Loucy (cell line): ENCODE measurements at regions not wholly inside any gene's neighbourhood (a gene's known extent, or its start where the extent isn't known, plus 50 kb on each side); places are given as distances from the start of the nearest gene placed in this dataset.

Experiments
- H2AFZ ChIP-seq: fragments of 200-600 bp; sonication (generic); 2 replicates; pipeline ENCODE4 v1.6.0; 2016; ENCODE audit warnings: antibody characterized with exemption, mild to moderate bottlenecking, low read length, moderate library complexity
- H3F3A ChIP-seq: fragments of 200-600 bp; 2 replicates; pipeline ENCODE4 v1.6.0; 2016; ENCODE audit warnings: antibody characterized with exemption, low read depth, mild to moderate bottlenecking
- H3K27me3 ChIP-seq: fragments of 200-600 bp; sonication (generic); 2 replicates; pipeline ENCODE4 v1.6.1; 2014; ENCODE audit warnings: low read length, mild to moderate bottlenecking; ENCODE audit not compliant: insufficient read depth, poor library complexity, severe bottlenecking
- H3K36me3 ChIP-seq: fragments of 200-600 bp; sonication (generic); 2 replicates; pipeline ENCODE4 v1.6.1; 2016; ENCODE audit warnings: low read length; ENCODE audit not compliant: insufficient read depth
- H3K4me1 ChIP-seq: fragments of 200-600 bp; sonication (generic); 2 replicates; pipeline ENCODE4 v1.5.1; 2014; ENCODE audit warnings: low read length, mild to moderate bottlenecking; ENCODE audit not compliant: insufficient read depth, poor library complexity, severe bottlenecking
- H3K4me2 ChIP-seq: fragments of 200-600 bp; sonication (generic); 2 replicates; pipeline ENCODE4 v1.6.0; 2014; ENCODE audit warnings: antibody characterized with exemption, low read length, low read depth, mild to moderate bottlenecking; ENCODE audit not compliant: poor library complexity, severe bottlenecking
- H3K4me3 ChIP-seq: fragments of 200-600 bp; sonication (generic); 2 replicates; pipeline ENCODE4 v1.5.1; 2014; ENCODE audit warnings: low read length, mild to moderate bottlenecking, mixed read lengths; ENCODE audit not compliant: poor library complexity, severe bottlenecking
- H3K79me2 ChIP-seq: fragments of 200-600 bp; sonication (generic); 2 replicates; pipeline ENCODE4 v1.6.1; 2014; ENCODE audit warnings: low read length; ENCODE audit not compliant: insufficient read depth
- H3K9ac ChIP-seq: fragments of 200-600 bp; sonication (generic); 2 replicates; pipeline ENCODE4 v1.6.0; 2014; ENCODE audit warnings: mild to moderate bottlenecking, low read depth, low read length, moderate library complexity; ENCODE audit not compliant: poor library complexity, severe bottlenecking
- H3K9me2 ChIP-seq: fragments of 200-600 bp; sonication (generic); replicated peaks from 2 replicates; pipeline ENCODE4 v1.6.1; 2016; ENCODE audit warnings: low read depth, low read length, mixed read lengths
- H3K9me3 ChIP-seq: fragments of 200-600 bp; sonication (generic); 2 replicates; pipeline ENCODE4 v1.6.1; 2014; ENCODE audit warnings: mild to moderate bottlenecking, antibody characterized with exemption, low read length, low read depth; ENCODE audit not compliant: insufficient read depth
- H4K20me1 ChIP-seq: fragments of 200-600 bp; sonication (generic); 2 replicates; pipeline ENCODE4 v1.6.0; 2014; ENCODE audit warnings: antibody characterized with exemption, low read length, mild to moderate bottlenecking; ENCODE audit not compliant: insufficient read depth, poor library complexity, severe bottlenecking
- CTCF ChIP-seq: fragments of 200-600 bp; sonication (generic); conservative IDR thresholded peaks from 2 replicates; pipeline ENCODE4 v1.5.1; 2014; ENCODE audit warnings: mild to moderate bottlenecking, antibody characterized with exemption, low read length
- EZH2phosphoT487 ChIP-seq: fragments of 200-600 bp; IDR thresholded peaks from 2 replicates; pipeline ENCODE4 v1.6.1; 2018; ENCODE audit warnings: antibody characterized with exemption, mild to moderate bottlenecking, moderate library complexity, borderline replicate concordance

DNA sequence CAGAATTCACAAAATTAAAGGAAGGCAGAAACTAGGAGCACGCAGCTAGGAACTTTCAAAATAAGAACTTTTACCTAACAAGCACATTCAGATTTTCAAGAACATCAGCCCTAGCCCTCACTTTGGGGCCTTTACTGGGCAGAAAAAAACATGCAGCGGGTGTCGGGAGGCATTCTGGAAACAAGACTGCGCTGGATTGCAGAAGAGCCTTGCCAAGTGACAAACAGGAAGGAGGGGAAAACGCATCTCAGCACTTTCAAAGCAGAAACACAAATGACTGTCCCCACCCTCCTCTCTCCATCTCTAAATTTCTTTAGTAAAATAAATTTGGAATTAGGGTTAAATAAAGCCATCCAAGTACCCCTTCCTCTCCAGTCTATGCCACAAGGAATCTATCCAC, 74.6 kb upstream of the RREB1 start:
- H3K4me3 ChIP-seq = no peak overlapping the region
- H3K79me2 ChIP-seq = no peaks in the 10 kb centered on the region
- no peak for TF ChIP-seq EZH2phosphoT487
- TF ChIP-seq CTCF = no peak
- H4K20me1 ChIP-seq = no peaks in the 10 kb centered on the region
- H3F3A ChIP-seq = no peaks in the 10 kb centered on the region
- H3K9me2 ChIP-seq = no peaks in the 10 kb centered on the region
- H3K4me1 ChIP-seq = no peaks in the 10 kb centered on the region
- H3K9ac ChIP-seq = no peak overlapping the region
- no peaks in the 10 kb centered on the region for H3K9me3 ChIP-seq
- no peak overlapping the region for H2AFZ ChIP-seq
- H3K4me2 ChIP-seq = no peak overlapping the region
- H3K27me3 ChIP-seq = no peaks in the 10 kb centered on the region
- no peaks in the 10 kb centered on the region for H3K36me3 ChIP-seq

DNA sequence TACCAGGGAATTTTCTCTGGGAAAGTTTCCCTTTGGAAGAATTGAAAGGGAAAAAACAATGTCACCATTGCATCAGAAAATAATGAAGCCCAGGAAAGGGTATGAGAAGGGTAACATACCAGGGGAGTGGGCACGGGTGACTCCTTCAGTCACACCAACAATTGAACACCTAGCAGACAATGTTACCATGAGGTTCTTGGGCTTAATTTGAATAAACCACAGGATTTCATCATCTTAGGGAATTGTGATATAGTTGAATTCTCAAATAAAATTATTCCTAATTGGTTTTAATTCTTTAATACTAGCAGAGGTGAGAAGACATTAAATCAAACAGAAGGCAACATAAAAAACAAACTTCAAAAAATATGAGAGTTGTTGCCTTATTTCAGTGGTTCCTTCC, 73.7 kb upstream of the RREB1 start:
- Histone ChIP-seq H3K9me3 (no peaks in the 10 kb centered on the region), H2AFZ (no peak overlapping the region), H3K9me2 (no peaks in the 10 kb centered on the region), H3K4me3 (no peak overlapping the region), H3K79me2 (no peaks in the 10 kb centered on the region), H3K4me1 (no peaks in the 10 kb centered on the region), H3K36me3 (no peaks in the 10 kb centered on the region), H3F3A (no peaks in the 10 kb centered on the region), H3K4me2 (no peak overlapping the region), H3K27me3 (no peaks in the 10 kb centered on the region), H4K20me1 (no peaks in the 10 kb centered on the region), H3K9ac (no peak overlapping the region)
- no peak for TF ChIP-seq CTCF
- no peak for TF ChIP-seq EZH2phosphoT487

DNA sequence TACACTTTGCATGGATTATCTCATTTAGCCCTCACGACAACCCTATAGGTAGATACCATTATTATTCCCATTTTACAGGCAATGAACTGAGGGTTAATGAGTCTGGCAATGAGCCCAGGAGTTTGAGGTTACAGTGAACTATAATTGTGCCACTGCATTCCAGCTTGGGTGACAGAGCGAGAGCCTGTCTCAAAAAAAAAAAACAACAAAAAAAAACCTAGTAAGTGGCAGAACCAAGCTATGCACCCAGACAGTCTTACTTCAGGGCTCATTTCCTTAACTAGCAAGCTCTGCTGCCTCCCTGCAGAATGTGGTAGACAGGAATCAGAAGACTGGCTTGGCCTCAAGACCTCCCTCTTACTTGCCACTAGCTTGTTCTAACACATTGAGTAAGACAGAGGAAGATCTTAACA, 71.9 kb upstream of the RREB1 start:
- Histone ChIP-seq H3K27me3 (no peaks in the 10 kb centered on the region), H3K9ac (no peak overlapping the region), H3K4me3 (no peak overlapping the region), H3K79me2 (no peaks in the 10 kb centered on the region), H4K20me1 (no peaks in the 10 kb centered on the region), H3K36me3 (no peaks in the 10 kb centered on the region), H3K4me1 (no peaks in the 10 kb centered on the region), H3F3A (no peaks in the 10 kb centered on the region), H3K4me2 (no peak overlapping the region), H3K9me2 (no peaks in the 10 kb centered on the region), H3K9me3 (no peaks in the 10 kb centered on the region), H2AFZ (0 out of 2 replicates have a peak overlapping the region, but pooled peaks have one; percentile 11)
- no peak for TF ChIP-seq EZH2phosphoT487
- TF ChIP-seq CTCF = no peak
